Muscle layer of duodenum (tissue), 2 donors: ENCODE measurements at regions not wholly inside any gene's neighbourhood (a gene's known extent, or its start where the extent isn't known, plus 50 kb on each side); places are given as distances from the start of the nearest gene placed in this dataset.

ENCODE experiments used
- H3K27ac ChIP-seq: one replicate; pipeline ENCODE4 v1.7.0; 2013; ENCODE audit warnings: mild to moderate bottlenecking, low read length
- H3K27me3 ChIP-seq: one replicate; pipeline ENCODE4 v1.7.0; 2013; ENCODE audit warnings: low read depth, mild to moderate bottlenecking, control low read depth, low read length
- H3K36me3 ChIP-seq, 2 donors: one replicate each; pipeline ENCODE4 v1.7.0; 2013; ENCODE audit warnings: low read length in 2 of 2, control low read depth in 1 of 2, mild to moderate bottlenecking in 1 of 2; ENCODE audit not compliant: insufficient read depth in 2 of 2, control insufficient read depth in 1 of 2
- H3K4me1 ChIP-seq, 2 donors: one replicate each; pipeline ENCODE4 v1.7.0; 2013; ENCODE audit warnings: low read length in 2 of 2, mild to moderate bottlenecking in 2 of 2, control low read depth in 1 of 2, moderate library complexity in 1 of 2; ENCODE audit not compliant: insufficient read depth in 2 of 2, control insufficient read depth in 1 of 2
- H3K4me3 ChIP-seq, 2 donors: one replicate each; pipeline ENCODE4 v1.7.0; 2013; ENCODE audit warnings: low read length in 2 of 2, low read depth in 1 of 2, mild to moderate bottlenecking in 1 of 2
- H3K9me3 ChIP-seq, 2 donors: one replicate each; pipeline ENCODE4 v1.7.0; 2013; ENCODE audit warnings: low read length in 2 of 2, control low read depth in 1 of 2, mild to moderate bottlenecking in 1 of 2; ENCODE audit not compliant: control insufficient read depth in 1 of 2
- donor health status: healthy.

GRCh38 chr1:88204612-88205167 is 479.4 kb upstream of the PKN2 start:
- H3K27ac ChIP-seq, result no peak overlapping the region
- no peak overlapping the region for H3K4me3 ChIP-seq
- no peaks in the 10 kb centered on the region for H3K9me3 ChIP-seq
- H3K27me3 ChIP-seq, result no peaks in the 10 kb centered on the region
- H3K36me3 ChIP-seq, result no peaks in the 10 kb centered on the region
- no peaks in the 10 kb centered on the region for H3K4me1 ChIP-seq

- no peaks in the 10 kb centered on the region for H3K4me1 ChIP-seq
- no peak overlapping the region for H3K4me3 ChIP-seq
- no peaks in the 10 kb centered on the region for H3K27me3 ChIP-seq
- H3K27ac ChIP-seq, result no peak overlapping the region
- no peaks in the 10 kb centered on the region for H3K36me3 ChIP-seq
- H3K9me3 ChIP-seq, result no peaks in the 10 kb centered on the region
Observed at GRCh38 chr1:88208389-88208788, 475.7 kb upstream of the PKN2 start.

GRCh38 chr1:88210103-88210787 is 473.8 kb upstream of the PKN2 start:
- Histone ChIP-seq H3K4me3 (no peak overlapping the region), H3K36me3 (no peaks in the 10 kb centered on the region), H3K4me1 (no peaks in the 10 kb centered on the region), H3K27ac (no peak overlapping the region), H3K9me3 (no peaks in the 10 kb centered on the region), H3K27me3 (no peaks in the 10 kb centered on the region)

- H3K36me3 ChIP-seq, result no peaks in the 10 kb centered on the region
- no peak overlapping the region for H3K27ac ChIP-seq
- H3K27me3 ChIP-seq, result no peaks in the 10 kb centered on the region
- H3K4me3 ChIP-seq, result no peak overlapping the region
- H3K9me3 ChIP-seq, result no peaks in the 10 kb centered on the region
- H3K4me1 ChIP-seq, result no peaks in the 10 kb centered on the region
Observed at GRCh38 chr1:88216441-88216840, 467.6 kb upstream of the PKN2 start.

GRCh38 chr1:88217386-88217785 is 466.7 kb upstream of the PKN2 start:
- Histone ChIP-seq H3K4me1 (no peaks in the 10 kb centered on the region), H3K27ac (no peak overlapping the region), H3K27me3 (no peaks in the 10 kb centered on the region), H3K4me3 (no peak overlapping the region), H3K36me3 (no peaks in the 10 kb centered on the region), H3K9me3 (no peaks in the 10 kb centered on the region)

GRCh38 chr1:88219521-88219920 is 464.6 kb upstream of the PKN2 start:
- no peaks in the 10 kb centered on the region for H3K4me1 ChIP-seq
- no peak overlapping the region for H3K27ac ChIP-seq
- H3K4me3 ChIP-seq, result no peak overlapping the region
- H3K36me3 ChIP-seq, result no peaks in the 10 kb centered on the region
- no peaks in the 10 kb centered on the region for H3K27me3 ChIP-seq
- H3K9me3 ChIP-seq, result no peaks in the 10 kb centered on the region

GRCh38 chr1:88221411-88221810 is 462.7 kb upstream of the PKN2 start:
- Histone ChIP-seq H3K27ac (no peak overlapping the region), H3K4me1 (no peaks in the 10 kb centered on the region), H3K36me3 (no peaks in the 10 kb centered on the region), H3K27me3 (no peaks in the 10 kb centered on the region), H3K9me3 (no peaks in the 10 kb centered on the region), H3K4me3 (no peak overlapping the region)

GRCh38 chr1:88224906-88225305 is 459.2 kb upstream of the PKN2 start:
- Histone ChIP-seq H3K36me3 (no peaks in the 10 kb centered on the region), H3K4me3 (no peak overlapping the region), H3K27ac (no peak overlapping the region), H3K27me3 (no peaks in the 10 kb centered on the region), H3K9me3 (no peaks in the 10 kb centered on the region), H3K4me1 (no peaks in the 10 kb centered on the region)

GRCh38 chr1:88228114-88228513 is 456.0 kb upstream of the PKN2 start:
- Histone ChIP-seq H3K36me3 (no peaks in the 10 kb centered on the region), H3K27ac (no peak overlapping the region), H3K27me3 (no peaks in the 10 kb centered on the region), H3K9me3 (no peaks in the 10 kb centered on the region), H3K4me3 (no peak overlapping the region), H3K4me1 (no peaks in the 10 kb centered on the region)

GRCh38 chr1:88230126-88230525 is 453.9 kb upstream of the PKN2 start:
- Histone ChIP-seq H3K4me3 (no peak overlapping the region), H3K27me3 (no peaks in the 10 kb centered on the region), H3K9me3 (no peaks in the 10 kb centered on the region), H3K27ac (no peak overlapping the region), H3K36me3 (no peaks in the 10 kb centered on the region), H3K4me1 (no peaks in the 10 kb centered on the region)

- Histone ChIP-seq H3K27ac (no peak overlapping the region), H3K9me3 (no peaks in the 10 kb centered on the region), H3K36me3 (no peaks in the 10 kb centered on the region), H3K4me3 (no peak overlapping the region), H3K27me3 (no peaks in the 10 kb centered on the region), H3K4me1 (no peaks in the 10 kb centered on the region)
Observed at GRCh38 chr1:88237058-88237457, 447.0 kb upstream of the PKN2 start.

GRCh38 chr1:88239205-88239604 is 444.9 kb upstream of the PKN2 start:
- Histone ChIP-seq H3K27ac (no peak overlapping the region), H3K4me1 (no peaks in the 10 kb centered on the region), H3K4me3 (no peak overlapping the region), H3K36me3 (no peaks in the 10 kb centered on the region), H3K9me3 (no peaks in the 10 kb centered on the region), H3K27me3 (no peaks in the 10 kb centered on the region)
